Aorta (tissue), 5 donors: ENCODE measurements at regions not wholly inside any gene's neighbourhood (a gene's known extent, or its start where the extent isn't known, plus 50 kb on each side); places are given as distances from the start of the nearest gene placed in this dataset.
"Not testable (repeated sequence)": the region's sequence is repeated elsewhere in the genome, so short reads cannot be mapped to it uniquely, and the experiment has no call there.

ENCODE experiments used
- ATAC-seq: fragments of 200-7000 bp; cut with Tn5 transposase; one replicate; pipeline ENCODE4 v1.9.1; 2022; ENCODE audit warnings: moderate library complexity; ENCODE audit not compliant: low FRiP score
- DNase-seq, 2 donors: peaks; one replicate each; pipeline ENCODE4 v3.0.0-alpha.2; 2020
- H3K27ac ChIP-seq, 2 donors: one replicate each; pipeline ENCODE4 v1.5.1; 2013; ENCODE audit warnings: low read length in 2 of 2, mild to moderate bottlenecking in 2 of 2, moderate library complexity in 2 of 2, control low read depth in 1 of 2, inconsistent platforms in 1 of 2, low read depth in 1 of 2
- H3K27me3 ChIP-seq, 2 donors: one replicate each; pipeline ENCODE4 v1.6.1; 2013; ENCODE audit warnings: control low read depth in 1 of 2, low read length in 1 of 2, mild to moderate bottlenecking in 1 of 2, moderate library complexity in 1 of 2; ENCODE audit not compliant: insufficient read depth in 2 of 2, control insufficient read depth in 1 of 2
- H3K36me3 ChIP-seq, 2 donors: one replicate each; pipeline ENCODE4 v1.6.1; 2013; ENCODE audit warnings: control low read depth in 1 of 2, low read length in 1 of 2, mild to moderate bottlenecking in 1 of 2; ENCODE audit not compliant: insufficient read depth in 2 of 2, control insufficient read depth in 1 of 2
- H3K4me1 ChIP-seq, 2 donors: one replicate each; pipeline ENCODE4 v1.6.1; 2013; ENCODE audit warnings: low read length in 2 of 2, control low read depth in 1 of 2, mild to moderate bottlenecking in 1 of 2, moderate library complexity in 1 of 2; ENCODE audit not compliant: insufficient read depth in 2 of 2, control insufficient read depth in 1 of 2
- H3K4me3 ChIP-seq, 2 donors: one replicate each; pipeline ENCODE4 v1.5.1; 2013; ENCODE audit warnings: low read length in 2 of 2, control low read depth in 1 of 2, mild to moderate bottlenecking in 1 of 2
- H3K9me3 ChIP-seq: one replicate; pipeline ENCODE4 v1.6.1; 2013; ENCODE audit warnings: mild to moderate bottlenecking, low read length; ENCODE audit not compliant: control insufficient read depth
- WGBS, 2 donors: extraction: QIAGEN DNeasy Blood & Tissue Kit; methylation state at CpG; one replicate each; pipeline ENCODE4 v1.1.7; 2013; 5-methylcytosine and 5-hydroxymethylcytosine counted together
- intact Hi-C, 2 donors: fragments of 100-400 bp; cut with DNase I; formaldehyde crosslinking; loops; one replicate each; pipeline versions ENCODE4 v1.14.2 to v1.15.0; 2022
- donor health status: healthy with polysubstance abuse.
- donor health status: Bipolar disorder and iron deficiency.
- donor health status: DM: no; HTN: no; CAD: no.
- donor health status: DM: no; HTN: no; CAD: no.
- donor health status: DM: yes; HTN: yes; CAD: no.

- Histone ChIP-seq H3K4me3 (no peak overlapping the region), H3K4me1 (no peaks in the 10 kb centered on the region), H3K27ac (no peak overlapping the region), H3K9me3 (peaks cover 2% of the 10 kb centered on the region), H3K36me3 (no peaks in the 10 kb centered on the region), H3K27me3 (no peaks in the 10 kb centered on the region)
- intact Hi-C loops: no loop called here
- WGBS, 2 donors: 48 to 56% methylated on average over 4 of the region's 4 CpGs
- ATAC-seq (no peak), DNase-seq (no peak)
Measured at GRCh38 chr21:18023157-18023556, 204.0 kb upstream of the C21orf91 start.

DNA sequence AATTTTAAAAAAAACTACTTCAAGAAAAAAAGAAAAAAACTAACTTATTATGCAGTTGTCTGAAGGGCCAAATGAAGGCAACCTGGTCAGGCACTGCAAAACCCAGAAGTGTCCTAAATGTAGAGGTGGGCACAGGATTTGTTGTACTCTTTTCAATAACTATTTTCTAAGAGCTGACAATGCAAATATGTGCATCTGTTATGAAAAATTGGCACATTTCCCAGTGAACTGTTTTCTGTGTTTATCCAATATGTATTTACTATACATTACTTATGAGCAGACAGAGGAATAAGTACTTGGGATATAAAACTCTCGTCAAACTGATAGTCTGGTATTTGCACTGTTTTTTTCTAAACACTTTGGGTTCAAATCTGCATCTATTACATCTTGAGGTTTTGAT, 188.0 kb upstream of the C21orf91 start:
- DNase-seq (no peak), ATAC-seq (no peak)
- Histone ChIP-seq H3K27ac (no peak overlapping the region), H3K36me3 (no peaks in the 10 kb centered on the region), H3K4me1 (no peaks in the 10 kb centered on the region), H3K4me3 (no peak overlapping the region), H3K27me3 (no peaks in the 10 kb centered on the region), H3K9me3 (no peaks in the 10 kb centered on the region)
- intact Hi-C loops: no loop called here
- WGBS, 2 donors: 43 to 47% methylated on average over 1 of the region's 1 CpG

DNA sequence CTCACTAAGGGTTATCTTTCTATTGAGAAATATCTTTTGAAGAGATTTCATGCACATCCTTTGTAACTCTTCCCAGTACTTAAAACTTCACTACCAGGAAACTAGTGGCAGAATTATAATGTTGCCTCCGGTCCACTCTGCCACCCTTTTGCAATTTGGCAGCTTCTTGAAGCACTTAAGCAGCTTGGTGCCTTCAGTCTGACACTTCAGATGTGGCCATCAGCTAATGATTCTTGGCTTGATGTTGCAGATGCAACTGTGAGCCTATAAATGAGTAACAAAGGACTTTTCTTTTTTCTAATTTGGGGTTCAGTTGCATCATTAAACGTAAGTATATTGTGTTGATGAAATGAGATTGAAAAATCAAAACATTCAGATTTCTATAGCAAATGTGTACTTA, 187.5 kb upstream of the C21orf91 start:
- H3K27ac ChIP-seq: no peak overlapping the region
- intact Hi-C loops: no loop called here
- no peaks in the 10 kb centered on the region for H3K9me3 ChIP-seq
- ATAC-seq (no peak), DNase-seq (no peak)
- no peak overlapping the region for H3K4me3 ChIP-seq
- H3K27me3 ChIP-seq: no peaks in the 10 kb centered on the region
- no peaks in the 10 kb centered on the region for H3K36me3 ChIP-seq
- WGBS, 2 donors: 28 to 66% methylated on average over 2 of the region's 2 CpGs
- H3K4me1 ChIP-seq: no peaks in the 10 kb centered on the region

DNA sequence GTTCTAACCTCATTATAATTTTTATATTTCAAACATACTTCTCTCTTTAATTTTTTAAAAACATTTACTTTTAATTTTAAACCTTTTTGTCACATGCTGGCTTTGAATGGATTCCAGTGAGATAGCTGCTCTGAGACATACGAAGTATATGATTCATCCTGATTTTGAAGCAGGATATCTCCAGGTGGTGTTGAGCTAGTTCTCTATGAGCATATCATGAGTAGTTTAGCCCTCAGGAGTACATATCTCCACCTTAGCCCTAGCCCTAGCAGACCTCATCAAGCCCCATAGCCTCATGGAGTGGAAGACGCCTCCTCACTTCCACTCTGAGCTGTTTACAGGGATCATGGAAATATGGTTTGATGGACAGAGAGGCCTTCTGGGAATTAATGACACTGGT, 183.2 kb upstream of the C21orf91 start:
- Histone ChIP-seq H3K27me3 (no peaks in the 10 kb centered on the region), H3K9me3 (no peaks in the 10 kb centered on the region), H3K27ac (no peak overlapping the region), H3K4me3 (no peak overlapping the region), H3K4me1 (no peaks in the 10 kb centered on the region), H3K36me3 (no peaks in the 10 kb centered on the region)
- ATAC-seq (no peak), DNase-seq (no peak)
- 85 to 91% methylated on average over 2 of the region's 2 CpGs for WGBS, 2 donors
- intact Hi-C loops: no loop called here

- intact Hi-C loops: no loop called here
- no peaks in the 10 kb centered on the region for H3K36me3 ChIP-seq
- DNase-seq (no peak), ATAC-seq (no peak)
- no peaks in the 10 kb centered on the region for H3K27me3 ChIP-seq
- H3K9me3 ChIP-seq: no peaks in the 10 kb centered on the region
- H3K4me1 ChIP-seq: no peaks in the 10 kb centered on the region
- H3K27ac ChIP-seq: no peak overlapping the region
- WGBS, 2 donors: 65 to 81% methylated on average over 3 of the region's 3 CpGs
- no peak overlapping the region for H3K4me3 ChIP-seq
Measured at GRCh38 chr21:18000981-18001686, 182.0 kb upstream of the C21orf91 start.

GRCh38 chr21:17998599-17998998, 179.4 kb upstream of the C21orf91 start:
- WGBS, 2 donors: 88 to 93% methylated on average over 4 of the region's 4 CpGs
- intact Hi-C loops, ATAC-seq, H3K27ac ChIP-seq, H3K4me3 ChIP-seq, H3K27me3 ChIP-seq, DNase-seq, H3K9me3 ChIP-seq, H3K4me1 ChIP-seq, H3K36me3 ChIP-seq: not testable (repeated sequence)

- Histone ChIP-seq H3K27me3 (no peaks in the 10 kb centered on the region), H3K4me3 (no peak overlapping the region), H3K27ac (no peak overlapping the region), H3K9me3 (no peaks in the 10 kb centered on the region), H3K4me1 (no peaks in the 10 kb centered on the region), H3K36me3 (no peaks in the 10 kb centered on the region)
- ATAC-seq (no peak), DNase-seq (no peak)
- 49 to 62% methylated on average over 3 of the region's 3 CpGs for WGBS, 2 donors
- intact Hi-C loops: no loop called here
Measured at GRCh38 chr21:17989780-17990179, 170.6 kb upstream of the C21orf91 start.

DNA sequence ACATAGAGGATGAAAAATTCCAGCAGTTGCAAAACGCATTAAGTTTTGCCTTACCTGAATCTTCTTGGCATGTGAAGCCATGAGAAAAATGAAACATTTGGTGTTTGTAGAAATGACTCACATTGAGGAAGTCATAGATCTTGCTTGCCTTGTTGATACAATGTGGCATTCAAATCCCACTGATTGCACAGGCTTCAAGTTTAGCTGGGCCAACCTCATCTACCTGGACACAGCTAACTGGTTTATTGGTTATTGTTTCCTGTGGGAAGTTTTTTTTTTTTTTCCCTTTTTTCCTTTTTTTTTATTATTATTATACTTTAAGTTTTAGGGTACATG, 168.9 kb upstream of the C21orf91 start:
- no peaks in the 10 kb centered on the region for H3K36me3 ChIP-seq
- WGBS, 2 donors: 25 to 31% methylated on average over 1 of the region's 1 CpG
- no peak for ATAC-seq
- no peaks in the 10 kb centered on the region for H3K27me3 ChIP-seq
- H3K4me3 ChIP-seq: no peak overlapping the region
- intact Hi-C loops: no loop called here
- no peak overlapping the region for H3K27ac ChIP-seq
- DNase-seq: no peak
- no peaks in the 10 kb centered on the region for H3K9me3 ChIP-seq
- no peaks in the 10 kb centered on the region for H3K4me1 ChIP-seq

DNA sequence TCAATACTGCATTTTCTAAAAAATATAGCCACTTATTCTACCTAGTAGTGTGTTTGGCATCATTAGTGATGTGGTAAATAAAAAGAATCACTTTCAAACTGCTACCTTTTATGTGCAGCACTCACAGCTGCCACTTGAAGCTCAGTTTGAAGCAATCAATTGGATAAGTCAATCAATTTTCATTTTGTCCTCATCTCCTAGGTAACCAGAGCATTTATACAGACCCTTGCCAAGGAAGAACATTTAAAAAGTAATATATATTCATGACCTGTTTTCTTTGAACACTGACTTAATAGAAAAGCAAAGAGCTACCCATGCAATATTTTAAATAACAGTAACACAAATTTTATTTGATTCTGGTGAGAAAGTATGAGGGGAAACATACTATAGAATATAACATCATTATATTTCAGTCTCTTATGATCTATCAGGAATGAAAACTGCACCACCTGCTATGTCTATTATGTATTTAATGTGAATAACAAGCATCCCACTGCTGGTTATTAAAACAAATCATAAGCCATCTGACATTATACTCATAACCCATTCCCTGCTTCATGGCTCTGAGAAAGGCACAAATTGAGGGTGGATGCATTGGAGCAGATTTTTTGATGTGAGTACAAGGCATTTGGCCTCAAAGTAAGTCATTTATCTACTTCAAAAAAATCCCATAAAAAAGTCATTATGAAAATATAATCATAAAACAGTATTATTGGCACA, 168.4 kb upstream of the C21orf91 start:
- Histone ChIP-seq H3K4me1 (no peaks in the 10 kb centered on the region), H3K9me3 (no peaks in the 10 kb centered on the region), H3K27ac (no peak overlapping the region), H3K36me3 (no peaks in the 10 kb centered on the region), H3K27me3 (no peaks in the 10 kb centered on the region), H3K4me3 (no peak overlapping the region)
- intact Hi-C loops: no loop called here
- ATAC-seq: no peak
- DNase-seq: no peak
